GM12892 (cell line): ENCODE measurements at regions not wholly inside any gene's neighbourhood (a gene's known extent, or its start where the extent isn't known, plus 50 kb on each side); places are given as distances from the start of the nearest gene placed in this dataset.

Experiments
- POLR2A ChIP-seq: IDR thresholded peaks from 2 replicates; pipeline ENCODE4 v1.6.1; 2011; ENCODE audit warnings: low read depth, low read length, control low read depth
- POLR2AphosphoS5 ChIP-seq: IDR thresholded peaks from 2 replicates; pipeline ENCODE4 v1.6.1; 2011; ENCODE audit warnings: low read depth, low read length, control low read depth
- TAF1 ChIP-seq: IDR thresholded peaks from 2 replicates; pipeline ENCODE4 v1.6.1; 2011; ENCODE audit warnings: low read depth, mild to moderate bottlenecking, control low read depth, low read length, borderline replicate concordance

DNA sequence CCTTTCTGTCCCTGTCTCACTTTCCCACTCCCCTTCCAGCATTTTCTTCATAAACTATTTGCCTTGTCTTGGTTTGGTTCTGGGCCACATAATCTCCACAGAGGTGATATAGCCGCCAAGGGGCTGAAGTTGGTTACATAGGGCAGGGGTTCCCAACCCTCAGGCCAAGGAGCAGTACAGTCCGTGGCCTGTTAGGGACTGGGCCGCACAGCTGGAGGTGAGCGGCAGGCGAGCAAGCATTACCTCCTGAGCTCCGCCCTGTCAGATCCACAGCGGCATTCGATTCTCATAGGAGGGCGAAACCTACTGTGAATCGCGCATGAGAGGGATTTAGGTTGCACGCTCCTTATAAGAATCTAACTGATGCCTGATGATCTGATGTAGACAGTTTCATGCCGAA is 80.6 kb upstream of the HIF1A start:
- TF ChIP-seq POLR2AphosphoS5 (no peak), POLR2A (no peak), TAF1 (no peak)
